ENCODE measurements at regions not wholly inside any gene's neighbourhood (a gene's known extent, or its start where the extent isn't known, plus 50 kb on each side); places are given as distances from the start of the nearest gene placed in this dataset.

- DNase-seq = no peak
Measured at GRCh38 chr4:114184901-114185300, 205.5 kb upstream of the ARSJ start.

GRCh38 chr4:114187592-114187991 lies 208.1 kb upstream of the ARSJ start:
- no peak for DNase-seq

- DNase-seq = no peak
Measured at GRCh38 chr4:114191496-114191895, 212.0 kb upstream of the ARSJ start.

GRCh38 chr4:114192854-114193253 lies 213.4 kb upstream of the ARSJ start:
- DNase-seq = no peak

GRCh38 chr4:114193624-114194399 lies 214.4 kb upstream of the ARSJ start:
- DNase-seq = no peak

- no peak for DNase-seq
Measured at GRCh38 chr4:114196606-114197005, 217.2 kb upstream of the ARSJ start.

- no peak for DNase-seq
Measured at GRCh38 chr4:114200026-114200425, 220.6 kb upstream of the ARSJ start.

- no peak for DNase-seq
Measured at GRCh38 chr4:114205261-114205660, 225.8 kb upstream of the ARSJ start.

- no peak for DNase-seq
Measured at GRCh38 chr4:114208574-114209151, 229.2 kb upstream of the ARSJ start.

- no peak for DNase-seq
Measured at GRCh38 chr4:114209584-114209983, 230.1 kb upstream of the ARSJ start.

GRCh38 chr4:114211556-114211955 lies 232.1 kb upstream of the ARSJ start:
- DNase-seq = no peak

GRCh38 chr4:114217150-114217817 lies 237.8 kb upstream of the ARSJ start:
- DNase-seq = no peak

- no peak for DNase-seq
Measured at GRCh38 chr4:114223580-114223979, 244.1 kb upstream of the ARSJ start.

- no peak for DNase-seq
Measured at GRCh38 chr4:114225436-114225835, 246.0 kb upstream of the ARSJ start.

GRCh38 chr4:114226179-114226578 lies 246.7 kb upstream of the ARSJ start:
- DNase-seq = no peak

GRCh38 chr4:114226968-114227760 lies 247.7 kb upstream of the ARSJ start:
- no peak for DNase-seq

GRCh38 chr4:114229706-114230105 lies 250.3 kb upstream of the ARSJ start:
- DNase-seq = no peak

GRCh38 chr4:114236171-114236769 lies 256.8 kb upstream of the ARSJ start:
- DNase-seq = no peak

- no peak for DNase-seq
Measured at GRCh38 chr4:114237997-114238396, 258.6 kb upstream of the ARSJ start.

GRCh38 chr4:114249561-114249960 lies 270.1 kb upstream of the ARSJ start:
- no peak for DNase-seq

GRCh38 chr4:114249976-114250375 lies 270.5 kb upstream of the ARSJ start:
- DNase-seq = no peak

GRCh38 chr4:114250439-114250891 lies 271.0 kb upstream of the ARSJ start:
- DNase-seq = no peak

- no peak for DNase-seq
Measured at GRCh38 chr4:114251020-114251419, 271.6 kb upstream of the ARSJ start.
